ENCODE measurements at regions not wholly inside any gene's neighbourhood (a gene's known extent, or its start where the extent isn't known, plus 50 kb on each side); places are given as distances from the start of the nearest gene placed in this dataset.

GRCh38 chr2:212677466-212677865, 138.9 kb upstream of the ERBB4 start:
- TF ChIP-seq CTCF (IDR thresholded peaks at IDR 0.05) (no peak), POLR2A (IDR thresholded peaks at IDR 0.05) (no peak)
